Endodermal cell (in vitro differentiated cells): ENCODE measurements at regions not wholly inside any gene's neighbourhood (a gene's known extent, or its start where the extent isn't known, plus 50 kb on each side); places are given as distances from the start of the nearest gene placed in this dataset.

Experiments
- DNase-seq: peaks from one replicate; pipeline ENCODE4 v3.0.0-alpha.2; 2017
- H3K27ac ChIP-seq: 2 replicates; pipeline ENCODE4 v1.5.1; 2013; ENCODE audit warnings: mild to moderate bottlenecking, low read depth, low read length, moderate library complexity
- H3K27me3 ChIP-seq: 2 replicates; pipeline ENCODE4 v1.6.1; 2013; ENCODE audit warnings: mild to moderate bottlenecking, low read length, moderate library complexity; ENCODE audit not compliant: insufficient read depth, control insufficient read depth, poor library complexity, severe bottlenecking
- H3K36me3 ChIP-seq: 2 replicates; pipeline ENCODE4 v1.7.0; 2013; ENCODE audit warnings: mild to moderate bottlenecking, low read length, moderate library complexity; ENCODE audit not compliant: control insufficient read depth, insufficient read depth
- H3K4me1 ChIP-seq: one replicate; pipeline ENCODE4 v1.7.0; 2013; ENCODE audit warnings: low read length; ENCODE audit not compliant: control insufficient read depth, insufficient read depth
- H3K4me3 ChIP-seq: 2 replicates; pipeline ENCODE4 v1.5.1; 2013; ENCODE audit warnings: mild to moderate bottlenecking, low read length, moderate library complexity
- H3K9ac ChIP-seq: 2 replicates; pipeline ENCODE4 v1.6.1; 2013; ENCODE audit warnings: mild to moderate bottlenecking, low read length, moderate library complexity; ENCODE audit not compliant: poor library complexity, severe bottlenecking; ENCODE audit errors: extremely low read depth
- H3K9me3 ChIP-seq: 2 replicates; pipeline ENCODE4 v1.6.1; 2013; ENCODE audit warnings: mild to moderate bottlenecking, low read length, moderate library complexity; ENCODE audit not compliant: control insufficient read depth
- H3K27ac Mint-ChIP-seq: 2 replicates; pipeline ENCODE4 v1.8.0; 2020; ENCODE audit warnings: mixed read lengths
- H3K27me3 Mint-ChIP-seq: 2 replicates; pipeline ENCODE4 v1.8.0; 2021; ENCODE audit warnings: mild to moderate bottlenecking, mixed read lengths; ENCODE audit not compliant: insufficient read depth
- H3K36me3 Mint-ChIP-seq: 2 replicates; pipeline ENCODE4 v1.8.0; 2020; ENCODE audit warnings: low read depth, mixed read lengths
- H3K4me1 Mint-ChIP-seq: 2 replicates; pipeline ENCODE4 v1.8.0; 2020; ENCODE audit warnings: mixed read lengths
- H3K4me3 Mint-ChIP-seq: 2 replicates; pipeline ENCODE4 v1.8.0; 2020; ENCODE audit warnings: mild to moderate bottlenecking, moderate library complexity, mixed read lengths
- H3K9me3 Mint-ChIP-seq: 2 replicates; pipeline ENCODE4 v1.8.0; 2020; ENCODE audit warnings: mild to moderate bottlenecking, mixed read lengths
- CTCF ChIP-seq: fragments of 200-600 bp; sonication (generic); conservative IDR thresholded peaks from 2 replicates; pipeline ENCODE4 v1.5.0; 2021; ENCODE audit warnings: antibody characterized with exemption, mild to moderate bottlenecking
- WGBS, 2 experiments: methylation state at CpG; one replicate each; pipeline versions ENCODE4 v1.1.5 to v1.1.7; 2013; ENCODE audit warnings: missing lambda C conversion rate in 2 of 2, mixed read lengths in 1 of 2; ENCODE audit not compliant: insufficient coverage in 1 of 2, insufficient read length in 1 of 2; 5-methylcytosine and 5-hydroxymethylcytosine counted together

GRCh38 chr2:131753640-131754561, 226.2 kb downstream of the CCDC74A start:
- Mint-ChIP-seq H3K9me3 (peaks cover 9% of the 10 kb centered on the region), H3K27me3 (no peaks in the 10 kb centered on the region), H3K4me3 (no peak overlapping the region), H3K4me1 (no peaks in the 10 kb centered on the region), H3K27ac (no peak overlapping the region), H3K36me3 (no peaks in the 10 kb centered on the region)
- Histone ChIP-seq H3K4me3 (no peak overlapping the region), H3K27me3 (no peaks in the 10 kb centered on the region), H3K9me3 (no peaks in the 10 kb centered on the region), H3K4me1 (no peaks in the 10 kb centered on the region), H3K27ac (no peak overlapping the region), H3K36me3 (no peaks in the 10 kb centered on the region), H3K9ac (no peak overlapping the region)
- no peak for TF ChIP-seq CTCF
- 93 to 97% methylated on average over 19 to 50 of the region's 50 CpGs for WGBS, 2 experiments
- DNase-seq: no peak

GRCh38 chr2:131754929-131755720, 227.4 kb downstream of the CCDC74A start:
- no peaks in the 10 kb centered on the region for H3K36me3 Mint-ChIP-seq
- H3K9me3 ChIP-seq: no peaks in the 10 kb centered on the region

More at GRCh38 chr2:131754929-131755720, 227.4 kb downstream of the CCDC74A start:
- no peak for DNase-seq
- Histone ChIP-seq H3K36me3 (no peaks in the 10 kb centered on the region), H3K9ac (no peak overlapping the region), H3K4me1 (no peaks in the 10 kb centered on the region), H3K27ac (no peak overlapping the region), H3K27me3 (no peaks in the 10 kb centered on the region), H3K4me3 (no peak overlapping the region)
- Mint-ChIP-seq H3K27ac (no peak overlapping the region), H3K9me3 (peaks cover 9% of the 10 kb centered on the region), H3K27me3 (no peaks in the 10 kb centered on the region), H3K4me1 (no peaks in the 10 kb centered on the region), H3K4me3 (no peak overlapping the region)
- WGBS, 2 experiments: 92 to 93% methylated on average over 12 to 41 of the region's 41 CpGs
- TF ChIP-seq CTCF: no peak
